H1 (cell line): ENCODE measurements at regions not wholly inside any gene's neighbourhood (a gene's known extent, or its start where the extent isn't known, plus 50 kb on each side); places are given as distances from the start of the nearest gene placed in this dataset.
"Not testable (repeated sequence)": the region's sequence is repeated elsewhere in the genome, so short reads cannot be mapped to it uniquely, and the experiment has no call there.

Experiments
- CTCF ChIA-PET: fragments of 300-600 bp; sonication (Branson Sonifier 250); formaldehyde crosslinking; loops from one replicate; lab custom pipeline; 2021; ENCODE audit not compliant: partially characterized antibody; lab: Charles Lee
- POLR2A ChIA-PET: fragments of 300-600 bp; sonication (Branson Sonifier 250); formaldehyde crosslinking; loops from one replicate; lab custom pipeline; 2021; ENCODE audit warnings: inconsistent platforms; ENCODE audit not compliant: partially characterized antibody; lab: Charles Lee
- DNase-seq, 2 experiments: peaks; one replicate each; pipeline versions ENCODE4 v3.0.0 to v3.0.0-alpha.2; 2010 to 2022; ENCODE audit warnings: low spot score in 2 of 2, low read depth in 1 of 2, mixed read lengths in 1 of 2
- FAIRE-seq: peaks from 2 replicates; lab custom pipeline; 2011; peaks lifted over from hg19 to GRCh38; lab: Jason Lieb, UNC
- H2AFZ ChIP-seq: 2 replicates; pipeline ENCODE4 v1.8.1; 2012; ENCODE audit warnings: low read length, inconsistent platforms
- H2AK5ac ChIP-seq: 2 replicates; pipeline ENCODE4 v1.6.1; 2013; ENCODE audit warnings: low read depth, low read length
- H2BK120ac ChIP-seq: replicated peaks from 2 replicates; pipeline ENCODE3; 2013; ENCODE audit warnings: low read depth, low read length, inconsistent platforms
- H2BK12ac ChIP-seq: 2 replicates; pipeline ENCODE4 v1.6.1; 2013; ENCODE audit warnings: low read depth, low read length
- H2BK15ac ChIP-seq: 2 replicates; pipeline ENCODE4 v1.6.1; 2013; ENCODE audit warnings: low read length
- H2BK20ac ChIP-seq: 2 replicates; pipeline ENCODE4 v1.6.1; 2013; ENCODE audit warnings: low read length
- H2BK5ac ChIP-seq: 2 replicates; pipeline ENCODE4 v1.6.1; 2013; ENCODE audit warnings: low read depth, low read length
- H3K14ac ChIP-seq: 2 replicates; pipeline ENCODE4 v1.6.1; 2013; ENCODE audit warnings: inconsistent platforms; ENCODE audit not compliant: insufficient read length
- H3K18ac ChIP-seq: 2 replicates; pipeline ENCODE4 v1.6.1; 2013; ENCODE audit warnings: low read length; ENCODE audit errors: extremely low read depth
- H3K23ac ChIP-seq: 2 replicates; pipeline ENCODE4 v1.6.1; 2013; ENCODE audit warnings: inconsistent platforms; ENCODE audit not compliant: insufficient read length
- H3K23me2 ChIP-seq: 2 replicates; pipeline ENCODE4 v1.6.1; 2013; ENCODE audit warnings: low read depth, low read length
- H3K27ac ChIP-seq: 2 replicates; pipeline ENCODE4 v1.6.1; 2011; ENCODE audit warnings: low read depth, low read length, inconsistent platforms
- H3K27me3 ChIP-seq, 4 experiments: replicated peaks in 1 of 4; 1 replicate in 1 of 4; 2 replicates in 3 of 4; pipeline versions ENCODE4 v1.6.1 to v1.8.1; 2011 to 2013; ENCODE audit warnings: low read length in 3 of 4, mild to moderate bottlenecking in 3 of 4, inconsistent platforms in 2 of 4, mixed read lengths in 2 of 4, moderate library complexity in 1 of 4; ENCODE audit not compliant: control insufficient read depth in 3 of 4, insufficient read depth in 3 of 4; ENCODE audit errors: extremely low read depth in 1 of 4
- H3K36me3 ChIP-seq, 4 experiments: 2 replicates each; pipeline versions ENCODE4 v1.6.1 to v1.8.1; 2011 to 2013; ENCODE audit warnings: mild to moderate bottlenecking in 4 of 4, low read length in 3 of 4, moderate library complexity in 2 of 4, control low read depth in 1 of 4, inconsistent platforms in 1 of 4; ENCODE audit not compliant: insufficient read depth in 4 of 4, control insufficient read depth in 2 of 4
- H3K4ac ChIP-seq: replicated peaks from 2 replicates; pipeline ENCODE3; 2013; ENCODE audit warnings: low read length, low read depth, mixed read lengths, inconsistent platforms; ENCODE audit not compliant: insufficient read length
- H3K4me1 ChIP-seq, 4 experiments: replicated peaks in 1 of 4; 1 replicate in 1 of 4; 2 replicates in 3 of 4; pipeline versions ENCODE4 v1.6.1 to v1.8.1; 2011 to 2013; ENCODE audit warnings: low read length in 3 of 4, inconsistent platforms in 2 of 4, mixed read lengths in 1 of 4; ENCODE audit not compliant: insufficient read depth in 4 of 4, control insufficient read depth in 3 of 4
- H3K4me2 ChIP-seq, 2 experiments: 2 replicates each; pipeline versions ENCODE4 v1.6.1 to v1.8.1; 2011 to 2013; ENCODE audit warnings: low read depth in 2 of 2, low read length in 2 of 2, control low read depth in 1 of 2, inconsistent platforms in 1 of 2, mild to moderate bottlenecking in 1 of 2; ENCODE audit not compliant: insufficient read depth in 1 of 2
- H3K4me3 ChIP-seq, 4 experiments: fragments of 200-600, 300-600 bp in 1 of 4; sonication (generic), shearing (Covaris generic), sonication (Bioruptor Twin) in 1 of 4; 2 replicates each; pipeline versions ENCODE4 v1.5.1 to v1.8.1; 2011 to 2016; ENCODE audit warnings: low read length in 4 of 4, low read depth in 3 of 4, control low read depth in 2 of 4, inconsistent platforms in 2 of 4, mild to moderate bottlenecking in 2 of 4, mixed read lengths in 1 of 4, moderate library complexity in 1 of 4; ENCODE audit not compliant: insufficient read depth in 2 of 4; ENCODE audit errors: extremely low read depth in 1 of 4
- H3K56ac ChIP-seq: replicated peaks from 2 replicates; pipeline ENCODE3; 2013; ENCODE audit warnings: low read depth, mild to moderate bottlenecking, mixed read lengths, low read length, inconsistent platforms; ENCODE audit not compliant: insufficient read length
- H3K79me1 ChIP-seq: 2 replicates; pipeline ENCODE4 v1.6.1; 2013; ENCODE audit warnings: low read depth, low read length, control low read depth
- H3K79me2 ChIP-seq, 2 experiments: 2 replicates each; pipeline versions ENCODE4 v1.6.1 to v1.8.1; 2012 to 2013; ENCODE audit warnings: low read length in 2 of 2, mild to moderate bottlenecking in 2 of 2, inconsistent platforms in 1 of 2; ENCODE audit not compliant: insufficient read depth in 2 of 2, control insufficient read depth in 1 of 2
- H3K9ac ChIP-seq, 4 experiments: replicated peaks in 1 of 4; 1 replicate in 1 of 4; 2 replicates in 3 of 4; pipeline versions ENCODE4 v1.6.1 to v1.8.1; 2011 to 2013; ENCODE audit warnings: low read depth in 3 of 4, low read length in 3 of 4, control low read depth in 2 of 4, mild to moderate bottlenecking in 2 of 4, moderate library complexity in 2 of 4, inconsistent platforms in 1 of 4; ENCODE audit errors: extremely low read depth in 1 of 4
- H3K9me3 ChIP-seq, 2 experiments: 2 replicates each; pipeline versions ENCODE4 v1.6.1 to v1.8.1; 2012 to 2013; ENCODE audit warnings: mild to moderate bottlenecking in 2 of 2, moderate library complexity in 2 of 2, control low read depth in 1 of 2, inconsistent platforms in 1 of 2, low read depth in 1 of 2, low read length in 1 of 2, mixed read lengths in 1 of 2; ENCODE audit not compliant: insufficient read depth in 2 of 2
- H4K20me1 ChIP-seq, 2 experiments: replicated peaks in 1 of 2; 2 replicates each; pipeline versions ENCODE3 to v1.8.1; 2011 to 2013; ENCODE audit warnings: inconsistent platforms in 2 of 2, low read length in 2 of 2, mild to moderate bottlenecking in 1 of 2; ENCODE audit not compliant: insufficient read depth in 2 of 2, control insufficient read depth in 1 of 2
- H4K5ac ChIP-seq: 2 replicates; pipeline ENCODE4 v1.6.1; 2013; ENCODE audit warnings: low read length, low read depth, mixed read lengths, inconsistent platforms; ENCODE audit not compliant: insufficient read length
- H4K8ac ChIP-seq: 2 replicates; pipeline ENCODE4 v1.8.0; 2013; ENCODE audit warnings: mild to moderate bottlenecking, moderate library complexity, low read length, inconsistent platforms; ENCODE audit not compliant: insufficient read depth; ENCODE audit errors: extremely low read depth
- H4K91ac ChIP-seq: replicated peaks from 2 replicates; pipeline ENCODE3; 2013; ENCODE audit warnings: low read length, mixed read lengths, inconsistent platforms; ENCODE audit not compliant: insufficient read length
- CHD2 ChIP-seq: IDR thresholded peaks from 2 replicates; pipeline ENCODE4 v1.6.1; 2012; ENCODE audit warnings: low read length, improper control_type of control experiment
- WGBS, 2 experiments: shearing (Covaris generic) in 1 of 2; methylation state at CpG; one replicate each; pipeline versions ENCODE4 v1.1.6 to v1.1.7; 2013 to 2015; ENCODE audit warnings: low lambda C conversion rate in 2 of 2, mixed read lengths in 2 of 2, inconsistent platforms in 1 of 2, low coverage in 1 of 2, missing lambda C conversion rate in 1 of 2; ENCODE audit not compliant: insufficient replicate concordance in 2 of 2, insufficient coverage in 1 of 2, insufficient read length in 1 of 2; ENCODE audit errors: extremely low coverage in 1 of 2, missing lambda C conversion rate in 1 of 2; 5-methylcytosine and 5-hydroxymethylcytosine counted together
- TF ChIP-seq, protein P1 (sequence below): IDR thresholded peaks from 2 replicates; pipeline ENCODE4 v1.6.1; 2011; ENCODE audit warnings: low read length, improper control_type of control experiment
- TF ChIP-seq, protein P2 (sequence below): IDR thresholded peaks from 2 replicates; pipeline ENCODE4 v1.6.1; 2011; ENCODE audit warnings: low read depth, mild to moderate bottlenecking, low read length; ENCODE audit not compliant: insufficient read depth

- TF ChIP-seq, protein P1, sequence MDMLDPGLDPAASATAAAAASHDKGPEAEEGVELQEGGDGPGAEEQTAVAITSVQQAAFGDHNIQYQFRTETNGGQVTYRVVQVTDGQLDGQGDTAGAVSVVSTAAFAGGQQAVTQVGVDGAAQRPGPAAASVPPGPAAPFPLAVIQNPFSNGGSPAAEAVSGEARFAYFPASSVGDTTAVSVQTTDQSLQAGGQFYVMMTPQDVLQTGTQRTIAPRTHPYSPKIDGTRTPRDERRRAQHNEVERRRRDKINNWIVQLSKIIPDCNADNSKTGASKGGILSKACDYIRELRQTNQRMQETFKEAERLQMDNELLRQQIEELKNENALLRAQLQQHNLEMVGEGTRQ: no peak
- TF ChIP-seq, protein P2, sequence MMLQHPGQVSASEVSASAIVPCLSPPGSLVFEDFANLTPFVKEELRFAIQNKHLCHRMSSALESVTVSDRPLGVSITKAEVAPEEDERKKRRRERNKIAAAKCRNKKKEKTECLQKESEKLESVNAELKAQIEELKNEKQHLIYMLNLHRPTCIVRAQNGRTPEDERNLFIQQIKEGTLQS: no peak
- no peak for TF ChIP-seq CHD2
- TF ChIP-seq, all 59 proteins: peak for 0
These were observed 833.5 kb upstream of the IGFBP7 start (continued) for GRCh38 chr4:57943682-57944081.

- H3K56ac ChIP-seq, H3K27ac ChIP-seq, H3K27me3 ChIP-seq, H2AK5ac ChIP-seq, H3K9ac ChIP-seq, H4K8ac ChIP-seq, H3K4me1 ChIP-seq, H3K23me2 ChIP-seq, H2BK20ac ChIP-seq, H2AFZ ChIP-seq, H3K4me3 ChIP-seq, H2BK15ac ChIP-seq, H2BK12ac ChIP-seq, H2BK120ac ChIP-seq, POLR2A ChIA-PET, FAIRE-seq, H3K18ac ChIP-seq, H3K4ac ChIP-seq, H2BK5ac ChIP-seq, H3K36me3 ChIP-seq, H3K79me2 ChIP-seq, DNase-seq, H3K23ac ChIP-seq, H4K5ac ChIP-seq, H3K79me1 ChIP-seq, H4K20me1 ChIP-seq, H3K14ac ChIP-seq, H3K9me3 ChIP-seq, H3K4me2 ChIP-seq, H4K91ac ChIP-seq: not testable (repeated sequence)
- CTCF ChIA-PET: interaction anchor here (0.7 kb wide), 1 partner anchor 12 kb away, joined by 3 read pairs; no protein-coding TSS in a partner anchor
- WGBS, 2 experiments: 96% methylated on average over 2 of the region's 2 CpGs; no CpG with 5 or more reads in 1 of the 2 experiments
These were observed 827.1 kb upstream of the IGFBP7 start for GRCh38 chr4:57937326-57937725.
